GM12878 (cell line): ENCODE measurements at regions not wholly inside any gene's neighbourhood (a gene's known extent, or its start where the extent isn't known, plus 50 kb on each side); places are given as distances from the start of the nearest gene placed in this dataset.

Experiments
- ATAC-seq: fragments of 200-7000 bp; cut with Tn5 transposase; 3 replicates; pipeline ENCODE4 v1.9.1; 2020; ENCODE audit warnings: mild to moderate bottlenecking, moderate library complexity
- BruUV-seq: library from RNA; stranded (reverse); fragments of 400-500 nt; replicated peaks from 2 replicates; lab custom pipeline; 2021; lab: Mats Ljungman, UMichigan
- CTCF ChIA-PET: fragments of 300-600 bp; sonication (Branson Sonifier 250); formaldehyde crosslinking; extraction: SDS; loops from one replicate; lab custom pipeline; 2021; ENCODE audit warnings: inconsistent platforms; lab: Yijun Ruan, JAX
- POLR2A ChIA-PET: fragments of 350-600 bp; formaldehyde crosslinking; extraction: SDS; loops from one replicate; lab custom pipeline; 2021; ENCODE audit warnings: inconsistent platforms; lab: Charles Lee
- RAD21 ChIA-PET: fragments of 300-600 bp; sonication (Branson Sonifier 250); formaldehyde crosslinking; loops from one replicate; lab custom pipeline; 2023; ENCODE audit warnings: antibody characterized with exemption; ENCODE audit not compliant: unreplicated experiment; lab: Charles Lee
- SMC1A ChIA-PET: fragments of 300-600 bp; sonication (Branson Sonifier 250); formaldehyde crosslinking; loops from one replicate; lab custom pipeline; 2023; ENCODE audit not compliant: unreplicated experiment, uncharacterized antibody; lab: Charles Lee
- DNase-seq: peaks from one replicate; pipeline ENCODE4 v3.0.0-alpha.2; 2011; ENCODE audit warnings: low read depth, low spot score
- FAIRE-seq: peaks from 3 replicates; lab custom pipeline; 2011; peaks lifted over from hg19 to GRCh38; lab: Jason Lieb, UNC
- H2AFZ ChIP-seq: 2 replicates; pipeline ENCODE4 v1.6.0; 2011; ENCODE audit warnings: low read depth, low read length, control low read depth; ENCODE audit not compliant: control insufficient read depth
- H3K27ac ChIP-seq: 2 replicates; pipeline ENCODE4 v1.5.1; 2011; ENCODE audit warnings: control low read depth; ENCODE audit not compliant: control insufficient read depth, insufficient read depth
- H3K27me3 ChIP-seq, 2 experiments: replicated peaks in 1 of 2; 2 replicates each; pipeline versions ENCODE4 v1.6.0 to v1.6.1; 2011; ENCODE audit warnings: low read length in 1 of 2; ENCODE audit not compliant: control insufficient read depth in 2 of 2, insufficient read depth in 2 of 2
- H3K36me3 ChIP-seq, 2 experiments: 2 replicates each; pipeline ENCODE4 v1.5.1; 2011; ENCODE audit warnings: low read length in 1 of 2; ENCODE audit not compliant: control insufficient read depth in 2 of 2, insufficient read depth in 2 of 2
- H3K4me1 ChIP-seq: 2 replicates; pipeline ENCODE4 v1.6.1; 2011; ENCODE audit warnings: mild to moderate bottlenecking, low read length, moderate library complexity, mixed read lengths; ENCODE audit not compliant: control insufficient read depth, insufficient read depth
- H3K4me2 ChIP-seq: 2 replicates; pipeline ENCODE4 v1.6.0; 2011; ENCODE audit warnings: control low read depth; ENCODE audit not compliant: control insufficient read depth, insufficient read depth
- H3K4me3 ChIP-seq: fragments of 200-600 bp; sonication (generic); 2 replicates; pipeline ENCODE4 v1.5.1; 2016
- H3K79me2 ChIP-seq: 2 replicates; pipeline ENCODE4 v1.6.0; 2011; ENCODE audit warnings: low read length; ENCODE audit not compliant: control insufficient read depth, insufficient read depth
- H3K9ac ChIP-seq: 2 replicates; pipeline ENCODE4 v1.8.0; 2011; ENCODE audit warnings: low read length, control low read depth, mixed read lengths; ENCODE audit not compliant: control insufficient read depth, insufficient read depth
- H3K9me3 ChIP-seq: replicated peaks from 3 replicates; pipeline ENCODE4 v1.5.1; 2011; ENCODE audit warnings: mild to moderate bottlenecking, low read length; ENCODE audit not compliant: control insufficient read depth, insufficient read depth
- H4K20me1 ChIP-seq: 2 replicates; pipeline ENCODE4 v1.6.0; 2011; ENCODE audit not compliant: control insufficient read depth, insufficient read depth
- ATF7 ChIP-seq: fragments of 450-650 bp; IDR thresholded peaks from 2 replicates; pipeline ENCODE4 v1.6.1; 2016; ENCODE audit warnings: low read depth, mild to moderate bottlenecking
- KLF5 ChIP-seq: fragments of 450-650 bp; IDR thresholded peaks from 2 replicates; pipeline ENCODE4 v1.6.1; 2014; ENCODE audit warnings: mild to moderate bottlenecking; ENCODE audit not compliant: partially characterized antibody
- LARP7 ChIP-seq: fragments of 450-650 bp; IDR thresholded peaks from 2 replicates; pipeline ENCODE4 v1.6.1; 2017; ENCODE audit warnings: mild to moderate bottlenecking
- MXI1 ChIP-seq: fragments of 150-350 bp; IDR thresholded peaks from 2 replicates; pipeline ENCODE4 v1.6.1; 2011; ENCODE audit warnings: low read depth, mild to moderate bottlenecking, inconsistent platforms, low read length, improper control_type of control experiment
- MYC ChIP-seq: IDR thresholded peaks from 2 replicates; pipeline ENCODE4 v1.6.1; 2011; ENCODE audit warnings: mild to moderate bottlenecking, low read length, moderate library complexity, inconsistent platforms; ENCODE audit not compliant: insufficient read depth, insufficient replicate concordance, insufficient read length, severe bottlenecking
- NR2C1 ChIP-seq: fragments of 450-650 bp; IDR thresholded peaks from 2 replicates; pipeline ENCODE4 v1.6.1; 2017; ENCODE audit warnings: antibody characterized with exemption, mild to moderate bottlenecking, moderate library complexity
- POLR2AphosphoS5 ChIP-seq: IDR thresholded peaks from 2 replicates; pipeline ENCODE4 v1.6.1; 2011; ENCODE audit warnings: mild to moderate bottlenecking, low read length, inconsistent platforms
- SRF ChIP-seq, 2 experiments: IDR thresholded peaks; 2 replicates each; pipeline ENCODE4 v1.6.1; 2011; ENCODE audit warnings: low read depth in 2 of 2, low read length in 2 of 2, mild to moderate bottlenecking in 1 of 2, moderate library complexity in 1 of 2
- SUPT20H ChIP-seq: IDR thresholded peaks from 2 replicates; pipeline ENCODE4 v1.6.1; 2011; ENCODE audit warnings: low read depth, mild to moderate bottlenecking, low read length, moderate library complexity, borderline replicate concordance; ENCODE audit not compliant: control insufficient read depth
- WGBS: methylation state at CpG from one replicate; pipeline ENCODE4 v1.1.6; 2016; ENCODE audit warnings: low lambda C conversion rate; ENCODE audit not compliant: insufficient replicate concordance, insufficient coverage; ENCODE audit errors: missing lambda C conversion rate; 5-methylcytosine and 5-hydroxymethylcytosine counted together
- in situ Hi-C: fragments of 300-500 bp; cut with MboI; formaldehyde crosslinking; loops from 9 replicates; pipeline ENCODE4 v1.14.3; 2018; ENCODE audit warnings: mixed read lengths
- intact Hi-C: fragments of 100-400 bp; cut with micrococcal nuclease; formaldehyde crosslinking; loops from one replicate; pipeline ENCODE4 v1.14.2; 2022; ENCODE audit not compliant: unreplicated experiment
- TF ChIP-seq, protein P1 (sequence below), 3 experiments: IDR thresholded peaks in 2 of 3; conservative IDR thresholded peaks in 1 of 3; 2 replicates each; pipeline ENCODE4 v1.5.1; 2011; ENCODE audit warnings: low read depth in 3 of 3, low read length in 3 of 3, mild to moderate bottlenecking in 3 of 3, control low read depth in 2 of 3, moderate library complexity in 2 of 3, inconsistent platforms in 1 of 3, mixed read lengths in 1 of 3; ENCODE audit not compliant: control insufficient read depth in 2 of 3, insufficient read depth in 1 of 3; ENCODE audit errors: extremely low read depth in 1 of 3

DNA sequence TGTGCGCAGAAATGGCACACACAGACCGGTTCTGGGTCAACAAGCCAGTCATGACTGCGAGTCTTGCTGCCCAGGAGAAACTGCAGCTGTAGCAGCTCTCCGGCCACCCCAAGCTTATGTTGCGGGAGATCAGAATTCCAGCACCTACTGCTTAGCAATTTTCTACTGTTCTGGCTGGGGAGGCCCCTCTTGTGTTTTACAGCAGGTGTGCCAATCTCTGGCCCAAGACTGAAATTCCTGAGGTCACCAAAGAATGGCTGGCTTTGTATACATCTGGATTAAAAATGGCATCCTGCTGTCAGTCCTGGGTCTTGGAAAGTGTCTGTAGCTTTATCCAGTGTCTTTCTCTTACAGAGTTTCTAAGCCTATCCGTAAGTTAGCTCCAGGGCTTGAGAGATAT lies 68.9 kb upstream of the TRAM1L1 start:
- Histone ChIP-seq H3K79me2 (no peaks in the 10 kb centered on the region), H3K9me3 (no peaks in the 10 kb centered on the region), H3K27ac (no peak overlapping the region), H2AFZ (no peak overlapping the region), H4K20me1 (no peaks in the 10 kb centered on the region), H3K4me3 (no peak overlapping the region), H3K9ac (no peak overlapping the region), H3K4me2 (no peak overlapping the region)
- no TSS peak for BruUV-seq
- WGBS = 43% methylated on average over 6 of the region's 6 CpGs
- no peak for FAIRE-seq
- in situ Hi-C loops = no loop called here
- TF ChIP-seq LARP7 (no peak), SUPT20H (no peak), NR2C1 (no peak), KLF5 (no peak), POLR2AphosphoS5 (no peak), MXI1 (no peak), SRF (IDR thresholded peaks at IDR 0.05; ENCODE audit: low read depth in 2 of 2, low read length in 2 of 2) (no peak), ATF7 (no peak), MYC (no peak)
- TF ChIP-seq, protein P1, sequence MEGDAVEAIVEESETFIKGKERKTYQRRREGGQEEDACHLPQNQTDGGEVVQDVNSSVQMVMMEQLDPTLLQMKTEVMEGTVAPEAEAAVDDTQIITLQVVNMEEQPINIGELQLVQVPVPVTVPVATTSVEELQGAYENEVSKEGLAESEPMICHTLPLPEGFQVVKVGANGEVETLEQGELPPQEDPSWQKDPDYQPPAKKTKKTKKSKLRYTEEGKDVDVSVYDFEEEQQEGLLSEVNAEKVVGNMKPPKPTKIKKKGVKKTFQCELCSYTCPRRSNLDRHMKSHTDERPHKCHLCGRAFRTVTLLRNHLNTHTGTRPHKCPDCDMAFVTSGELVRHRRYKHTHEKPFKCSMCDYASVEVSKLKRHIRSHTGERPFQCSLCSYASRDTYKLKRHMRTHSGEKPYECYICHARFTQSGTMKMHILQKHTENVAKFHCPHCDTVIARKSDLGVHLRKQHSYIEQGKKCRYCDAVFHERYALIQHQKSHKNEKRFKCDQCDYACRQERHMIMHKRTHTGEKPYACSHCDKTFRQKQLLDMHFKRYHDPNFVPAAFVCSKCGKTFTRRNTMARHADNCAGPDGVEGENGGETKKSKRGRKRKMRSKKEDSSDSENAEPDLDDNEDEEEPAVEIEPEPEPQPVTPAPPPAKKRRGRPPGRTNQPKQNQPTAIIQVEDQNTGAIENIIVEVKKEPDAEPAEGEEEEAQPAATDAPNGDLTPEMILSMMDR (IDR thresholded peaks at IDR 0.05 in 2 of 3, conservative IDR thresholded peaks at IDR 0.05 in 1 of 3; ENCODE audit: control insufficient read depth in 2 of 3, extremely low read depth in 1 of 3, insufficient read depth in 1 of 3, low read depth in 3 of 3, low read length in 3 of 3) = no peak
- TF ChIP-seq, all 136 proteins: peak for 0
- no peak for DNase-seq
- Histone ChIP-seq H3K36me3 (no peaks in the 10 kb centered on the region), H3K4me1 (no peaks in the 10 kb centered on the region), H3K27me3 (no peaks in the 10 kb centered on the region)
- SMC1A ChIA-PET = no interaction called here
- no peak for ATAC-seq
- POLR2A ChIA-PET = no interaction called here
- RAD21 ChIA-PET = no interaction called here
- intact Hi-C loops = no loop called here
- CTCF ChIA-PET = no interaction called here
